PC-9 (cell line): ENCODE measurements at regions not wholly inside any gene's neighbourhood (a gene's known extent, or its start where the extent isn't known, plus 50 kb on each side); places are given as distances from the start of the nearest gene placed in this dataset.

Experiments used
- EZH2 ChIP-seq: fragments of 200-600 bp; sonication (generic); IDR thresholded peaks from 2 replicates; pipeline ENCODE4 v1.8.0; 2017; ENCODE audit warnings: antibody characterized with exemption, low read depth
- TF ChIP-seq, protein P1 (sequence below): fragments of 200-600 bp; sonication (generic); conservative IDR thresholded peaks from 2 replicates; pipeline ENCODE4 v1.6.1; 2017; ENCODE audit warnings: mixed run types, antibody characterized with exemption, mild to moderate bottlenecking, moderate library complexity

DNA sequence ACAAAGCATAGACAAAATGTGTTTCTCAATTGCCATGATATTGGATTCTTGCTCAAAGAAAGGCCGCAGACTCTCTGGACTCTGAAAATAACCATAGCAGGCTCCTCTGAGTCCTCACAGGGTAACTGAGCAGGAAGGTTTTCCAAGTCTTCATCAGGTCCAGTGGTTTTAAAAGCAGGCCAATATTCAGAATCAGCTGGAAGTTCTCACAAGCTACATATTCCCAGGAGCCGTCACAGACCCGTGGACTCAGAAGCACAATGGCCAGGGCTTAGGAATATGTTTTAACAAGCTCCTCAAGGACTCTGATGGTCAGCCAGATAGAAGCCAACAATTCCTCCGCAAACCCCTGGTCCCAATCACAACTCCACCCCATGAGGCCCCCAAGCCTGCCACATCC, 256.1 kb upstream of the ADAMTS9 start:
- TF ChIP-seq, protein P1, sequence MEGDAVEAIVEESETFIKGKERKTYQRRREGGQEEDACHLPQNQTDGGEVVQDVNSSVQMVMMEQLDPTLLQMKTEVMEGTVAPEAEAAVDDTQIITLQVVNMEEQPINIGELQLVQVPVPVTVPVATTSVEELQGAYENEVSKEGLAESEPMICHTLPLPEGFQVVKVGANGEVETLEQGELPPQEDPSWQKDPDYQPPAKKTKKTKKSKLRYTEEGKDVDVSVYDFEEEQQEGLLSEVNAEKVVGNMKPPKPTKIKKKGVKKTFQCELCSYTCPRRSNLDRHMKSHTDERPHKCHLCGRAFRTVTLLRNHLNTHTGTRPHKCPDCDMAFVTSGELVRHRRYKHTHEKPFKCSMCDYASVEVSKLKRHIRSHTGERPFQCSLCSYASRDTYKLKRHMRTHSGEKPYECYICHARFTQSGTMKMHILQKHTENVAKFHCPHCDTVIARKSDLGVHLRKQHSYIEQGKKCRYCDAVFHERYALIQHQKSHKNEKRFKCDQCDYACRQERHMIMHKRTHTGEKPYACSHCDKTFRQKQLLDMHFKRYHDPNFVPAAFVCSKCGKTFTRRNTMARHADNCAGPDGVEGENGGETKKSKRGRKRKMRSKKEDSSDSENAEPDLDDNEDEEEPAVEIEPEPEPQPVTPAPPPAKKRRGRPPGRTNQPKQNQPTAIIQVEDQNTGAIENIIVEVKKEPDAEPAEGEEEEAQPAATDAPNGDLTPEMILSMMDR = no peak
- TF ChIP-seq EZH2 = no peak
